GM18508 (cell line): ENCODE measurements at regions not wholly inside any gene's neighbourhood (a gene's known extent, or its start where the extent isn't known, plus 50 kb on each side); places are given as distances from the start of the nearest gene placed in this dataset.

Experiments
- ATAC-seq: cut with Tn5 transposase; IDR thresholded peaks from one replicate; pipeline ENCODE4 v1.9.1; 2021; ENCODE audit warnings: moderate number of reproducible peaks; ENCODE audit not compliant: insufficient read depth, unreplicated experiment

DNA sequence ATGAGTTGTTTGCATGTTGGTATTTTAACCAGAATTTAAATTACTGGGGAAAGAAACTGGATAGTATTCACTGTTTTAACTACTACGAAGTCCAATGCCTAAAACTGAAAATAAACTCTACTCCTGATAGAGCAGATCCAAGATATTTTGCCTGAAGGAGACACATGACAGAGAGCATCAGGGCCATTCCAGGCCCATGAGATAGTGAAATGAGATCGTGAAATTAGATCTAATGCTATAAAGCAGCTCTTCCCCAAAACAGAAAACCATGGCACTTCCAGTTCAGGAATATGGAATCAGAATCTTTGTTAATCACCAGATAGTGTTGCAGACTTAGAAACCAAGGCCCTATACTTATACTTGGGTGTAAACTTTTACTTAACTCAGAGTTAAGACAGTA lies 124.3 kb upstream of the CACNA2D1 start:
- ATAC-seq, result no peak

DNA sequence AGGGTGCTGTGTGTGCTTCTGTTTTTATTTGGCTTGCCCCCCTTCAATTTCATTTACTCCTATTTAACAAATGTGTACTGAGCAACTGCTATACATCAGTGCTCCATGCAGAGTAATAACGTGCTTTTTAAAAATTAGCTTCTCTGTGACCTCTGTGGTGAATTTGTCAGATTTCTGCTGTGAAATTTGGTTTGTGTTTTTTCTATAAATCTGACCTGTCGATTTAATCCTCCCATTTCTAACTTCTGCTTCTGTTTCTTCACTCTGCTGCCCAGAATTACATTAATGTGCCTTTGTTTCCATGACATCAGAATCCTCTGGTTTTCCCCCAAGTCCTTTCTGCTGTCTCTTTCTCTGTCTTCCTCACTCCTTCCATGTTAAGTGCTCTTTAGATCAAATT lies 123.8 kb upstream of the CACNA2D1 start:
- ATAC-seq, result no peak

DNA sequence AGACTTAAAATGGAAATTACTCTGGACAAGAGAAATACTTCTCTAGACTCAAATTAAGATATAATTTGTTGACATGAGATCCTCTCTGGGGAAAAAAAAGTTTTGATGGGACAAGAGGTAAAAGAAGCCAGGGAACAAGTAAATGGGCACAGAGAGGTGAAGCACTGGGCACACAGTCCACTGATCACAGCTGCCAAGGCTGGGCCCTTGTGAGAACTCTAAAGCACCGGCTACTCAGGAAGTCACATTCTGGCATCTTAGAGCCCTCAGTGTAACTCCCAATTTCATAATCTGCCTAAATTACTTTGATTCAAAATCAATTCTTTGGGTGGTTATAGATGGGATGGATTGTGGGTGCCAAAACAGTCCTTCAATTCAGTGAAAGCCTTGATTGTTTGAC lies 123.2 kb upstream of the CACNA2D1 start:
- no peak for ATAC-seq

DNA sequence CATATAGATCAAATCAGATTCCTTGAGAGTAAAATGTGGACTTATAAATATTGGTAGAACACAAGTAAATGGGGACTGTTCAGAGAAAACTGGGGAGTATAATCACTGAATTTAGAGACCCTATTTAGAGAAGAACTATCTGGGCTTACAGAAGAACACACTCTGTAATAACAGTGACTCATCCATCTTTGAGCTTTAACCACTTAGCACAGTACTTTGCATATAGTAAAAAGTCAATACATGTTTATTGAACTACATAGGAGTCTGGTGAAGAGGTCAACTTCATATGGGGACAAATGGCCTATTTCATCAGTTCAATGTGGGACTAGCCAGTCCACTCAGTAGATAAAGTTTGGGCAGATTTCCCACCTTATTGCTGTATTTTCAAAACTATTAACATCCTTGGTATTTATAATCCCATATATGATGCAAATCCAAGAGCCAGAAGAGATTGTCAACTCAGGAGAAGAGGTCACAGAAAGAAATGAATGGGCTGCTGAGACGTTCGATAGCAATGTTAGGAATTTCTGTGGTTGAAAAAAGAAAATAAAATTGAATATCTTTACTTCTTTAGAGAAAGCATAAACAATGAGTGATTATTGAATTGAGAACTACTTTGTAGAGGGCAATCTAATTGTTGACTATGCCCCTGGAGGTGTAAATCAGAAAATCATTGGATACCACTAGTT lies 119.3 kb upstream of the CACNA2D1 start:
- ATAC-seq, result no peak

DNA sequence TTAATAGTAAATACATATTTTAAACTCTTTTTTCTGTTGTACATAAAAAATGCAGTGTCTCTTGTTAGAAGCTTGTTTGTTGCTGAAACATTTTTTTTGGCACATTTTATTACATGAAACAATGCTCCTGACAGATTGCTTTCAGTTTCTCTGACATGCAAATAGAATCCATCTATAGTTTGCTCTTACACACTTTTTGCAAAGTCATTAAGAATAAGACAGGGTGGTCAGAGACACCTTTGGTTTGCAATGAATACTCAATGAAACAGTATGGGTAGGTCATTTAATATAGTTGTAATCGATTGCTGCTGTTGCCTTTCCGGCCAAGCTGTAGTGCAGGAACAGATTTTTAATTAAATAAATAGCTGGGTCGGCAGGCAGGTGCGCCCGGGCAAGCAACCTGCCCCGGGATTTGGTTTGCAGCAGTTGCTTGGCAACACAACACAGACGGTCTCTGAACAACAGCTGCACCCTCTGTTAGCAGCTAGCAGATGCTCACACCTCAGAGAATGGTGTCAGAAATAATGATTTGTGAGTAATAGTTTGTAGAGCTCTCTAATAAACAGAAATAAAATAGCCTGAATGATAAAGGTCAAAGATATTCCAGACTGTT lies 115.7 kb upstream of the CACNA2D1 start:
- no peak for ATAC-seq

DNA sequence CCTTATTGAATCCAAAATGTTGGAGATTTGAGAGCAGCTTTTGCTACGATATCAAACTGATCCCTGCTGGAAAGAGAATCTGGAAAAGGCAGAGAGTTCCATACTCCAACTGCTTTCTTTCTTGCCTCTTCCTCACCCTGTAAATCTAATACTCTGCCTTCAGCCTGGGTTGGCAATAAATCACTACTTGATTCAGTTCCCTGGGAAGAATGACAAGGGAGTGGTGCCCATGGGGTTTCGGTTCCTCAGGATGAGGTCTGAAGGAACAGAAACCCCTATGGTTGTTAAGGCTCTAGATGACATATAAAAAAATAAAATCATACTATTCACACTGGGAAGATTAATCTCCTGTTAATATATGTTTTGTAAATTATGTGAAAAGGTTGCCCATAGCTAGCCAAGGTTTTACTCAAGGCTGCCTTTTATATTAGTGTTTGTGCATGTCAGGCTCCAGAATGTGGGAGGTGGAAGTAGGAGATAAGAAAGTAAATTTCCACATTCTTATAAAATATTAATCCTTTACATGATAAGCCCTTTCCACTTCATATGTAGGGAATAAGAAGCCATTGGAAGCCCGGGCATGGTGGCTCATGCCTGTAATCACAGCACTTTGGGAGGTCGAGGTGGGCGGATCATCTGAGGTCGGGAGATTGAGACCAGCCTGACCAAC lies 106.2 kb upstream of the CACNA2D1 start:
- no peak for ATAC-seq

DNA sequence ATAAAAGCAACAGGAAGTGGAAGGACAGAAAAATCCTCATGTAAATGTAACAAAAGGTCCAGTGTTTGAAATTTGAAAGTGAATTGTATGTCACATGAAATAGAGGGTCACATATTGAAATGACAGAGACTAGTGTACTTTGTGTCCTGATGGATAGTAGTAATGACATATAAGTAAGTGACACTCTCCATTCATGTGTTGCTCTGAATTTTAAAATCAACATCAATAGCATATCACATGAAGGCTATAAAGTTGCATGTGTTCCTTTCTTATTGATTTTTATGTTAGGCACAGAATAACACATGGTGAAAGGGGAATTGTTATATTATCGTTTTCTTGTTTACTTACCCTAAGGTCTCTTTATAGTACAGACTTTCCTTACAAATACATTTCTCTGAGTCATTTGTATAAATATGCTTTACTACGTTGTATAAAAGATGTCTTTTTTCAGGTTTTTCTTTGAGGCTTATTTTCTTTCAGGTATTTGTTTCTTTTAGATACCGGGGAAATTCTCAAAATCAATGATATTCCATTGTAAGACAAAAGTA lies 104.6 kb upstream of the CACNA2D1 start:
- ATAC-seq, result no peak

DNA sequence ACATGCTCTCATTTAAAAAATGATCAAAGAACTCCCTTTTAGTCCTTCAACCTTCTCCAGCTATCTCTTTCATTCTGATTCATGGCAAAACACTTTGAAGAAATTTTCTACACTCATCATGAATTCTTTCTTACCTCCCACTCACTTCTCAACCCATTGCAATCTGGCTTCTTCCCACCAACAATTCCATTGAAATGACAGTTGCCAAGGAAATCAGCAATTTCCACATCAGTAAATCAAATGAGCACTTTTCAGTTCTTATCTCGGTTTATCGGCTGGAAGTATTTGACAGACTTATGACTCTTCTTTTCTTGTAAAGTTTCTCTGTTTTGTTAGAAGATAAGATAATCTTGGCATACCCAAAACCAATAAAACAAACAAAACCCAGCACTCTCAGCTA lies 99.1 kb upstream of the CACNA2D1 start:
- ATAC-seq, result no peak

DNA sequence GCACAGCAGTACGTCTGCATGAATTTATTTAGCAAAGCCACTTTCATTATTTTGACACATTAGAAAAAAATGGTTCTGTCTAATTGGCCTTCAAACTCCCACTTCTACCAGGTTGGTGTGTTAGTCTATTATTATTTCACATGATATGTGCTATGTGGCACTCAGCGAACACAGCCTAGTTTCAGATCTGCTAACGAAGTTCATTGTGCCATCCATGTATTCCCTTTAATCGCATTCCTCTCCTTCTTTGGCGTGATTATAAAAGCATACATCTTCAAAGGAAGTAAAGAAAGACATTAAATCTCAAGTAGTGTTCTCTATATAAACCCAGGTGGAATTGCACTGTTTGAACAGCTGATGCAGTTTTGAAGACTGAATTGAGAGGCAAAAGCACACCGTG lies 96.4 kb upstream of the CACNA2D1 start:
- no peak for ATAC-seq

DNA sequence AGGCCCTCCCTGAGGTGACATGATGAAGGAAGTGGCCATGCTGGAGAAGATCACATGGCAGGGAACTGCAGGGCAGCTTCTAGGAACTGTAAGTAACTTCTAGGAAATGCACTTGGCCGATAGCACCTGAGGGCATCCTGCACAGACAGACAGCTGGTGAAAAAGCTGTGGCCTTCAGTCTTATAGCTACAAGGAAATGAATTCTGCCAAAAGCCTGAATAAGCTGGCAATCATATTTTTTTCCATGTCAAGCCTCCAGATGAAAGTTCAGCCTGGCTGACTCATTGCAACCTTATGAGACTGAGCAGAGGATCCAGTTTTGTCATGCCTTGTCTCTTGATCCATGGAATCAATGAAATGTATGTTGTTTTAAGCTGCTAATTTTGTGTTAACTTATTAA lies 91.1 kb upstream of the CACNA2D1 start:
- no peak for ATAC-seq

DNA sequence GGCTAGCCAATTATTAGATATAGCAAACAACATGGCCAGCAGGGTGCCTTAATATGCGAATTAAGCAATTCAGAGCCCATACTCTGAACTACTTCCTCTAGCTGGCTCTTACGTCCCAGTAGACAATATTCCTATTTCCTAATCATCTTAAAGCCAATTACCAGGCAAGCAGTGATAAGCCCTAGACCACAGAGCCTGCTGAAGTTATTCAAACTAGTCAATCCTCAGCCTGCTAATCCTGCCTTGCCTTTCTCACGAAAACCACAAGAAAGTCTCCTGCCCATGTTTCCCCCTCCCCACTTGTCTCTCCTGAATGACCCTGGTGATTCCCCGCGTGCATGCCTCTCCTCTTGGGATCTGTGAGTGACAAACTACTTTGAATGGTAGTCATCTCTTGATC lies 86.8 kb upstream of the CACNA2D1 start:
- no peak for ATAC-seq

DNA sequence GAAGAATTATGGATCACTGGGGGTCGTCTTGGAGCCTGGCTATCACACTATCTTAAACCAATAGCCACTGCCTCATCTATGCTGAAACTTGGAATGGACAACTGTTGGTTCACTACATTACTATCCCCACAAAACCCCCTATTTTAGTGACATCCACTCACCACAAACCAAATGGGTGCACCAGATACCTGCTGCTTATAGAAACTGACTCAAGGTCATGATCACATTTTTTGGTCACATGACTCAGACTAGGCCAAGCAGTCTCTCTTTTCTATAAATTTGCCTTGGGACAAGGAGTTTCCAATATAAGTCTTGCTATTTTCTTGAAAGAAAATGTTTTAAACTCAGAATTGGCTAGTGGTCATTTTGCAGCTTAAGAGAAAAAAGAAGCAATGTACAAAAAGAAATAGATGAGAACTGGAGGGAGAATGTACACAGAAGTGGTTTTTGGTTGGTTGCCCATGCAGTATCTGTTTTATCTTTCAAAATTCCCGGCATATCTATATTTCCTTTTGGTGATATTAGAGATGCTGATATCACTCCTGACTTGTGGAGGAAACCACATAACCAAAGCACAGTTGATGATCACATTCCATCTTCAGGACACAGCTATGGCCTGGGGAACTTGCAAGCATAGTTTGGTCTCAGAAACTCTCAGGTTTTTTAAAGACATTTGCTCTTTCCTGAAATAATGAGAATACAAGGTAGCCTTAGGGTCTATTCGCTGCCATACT lies 85.2 kb upstream of the CACNA2D1 start:
- no peak for ATAC-seq

DNA sequence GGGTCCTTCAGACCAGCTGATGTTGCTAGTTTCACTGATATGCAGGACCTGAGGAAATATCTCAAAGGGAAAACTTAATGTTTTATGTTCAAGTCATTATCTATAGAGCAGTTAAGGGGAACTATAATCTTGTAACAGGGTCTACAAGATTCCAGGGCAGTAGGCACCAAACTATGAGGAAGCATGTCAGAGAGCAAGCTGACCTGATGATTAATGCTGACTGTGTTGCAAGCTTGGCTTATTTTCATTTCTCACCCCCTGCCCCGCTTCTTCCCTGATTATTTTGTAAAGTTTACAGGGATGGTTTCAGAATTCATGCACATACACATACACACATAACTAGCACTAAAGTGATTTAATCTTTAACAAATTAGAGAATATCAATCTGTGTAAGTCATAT lies 84.3 kb upstream of the CACNA2D1 start:
- ATAC-seq, result no peak

DNA sequence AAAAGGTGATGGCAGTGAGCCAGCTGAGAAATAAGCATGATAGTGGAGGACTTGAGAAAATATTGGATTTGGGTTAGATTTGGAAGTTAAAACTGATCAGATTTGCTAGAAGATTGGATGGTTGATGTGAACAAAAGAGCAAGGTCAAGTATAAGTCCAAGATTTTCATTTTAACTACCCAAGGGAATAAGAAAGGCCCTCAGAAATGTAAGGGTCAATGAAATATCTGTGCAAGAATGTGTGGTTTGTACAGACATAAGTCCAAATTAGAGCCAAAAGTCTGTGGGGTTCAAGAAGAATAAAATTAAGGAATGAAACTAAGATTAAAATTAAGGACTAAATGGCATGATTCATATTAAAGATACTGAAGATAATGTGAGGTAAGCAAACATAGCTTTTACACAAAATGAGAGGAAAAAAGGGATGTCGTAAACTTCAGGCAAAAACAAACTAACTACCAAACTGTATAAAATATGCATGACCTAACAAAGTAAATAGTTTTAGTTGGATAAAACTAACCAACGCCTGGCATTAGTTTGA lies 78.4 kb upstream of the CACNA2D1 start:
- ATAC-seq, result no peak

DNA sequence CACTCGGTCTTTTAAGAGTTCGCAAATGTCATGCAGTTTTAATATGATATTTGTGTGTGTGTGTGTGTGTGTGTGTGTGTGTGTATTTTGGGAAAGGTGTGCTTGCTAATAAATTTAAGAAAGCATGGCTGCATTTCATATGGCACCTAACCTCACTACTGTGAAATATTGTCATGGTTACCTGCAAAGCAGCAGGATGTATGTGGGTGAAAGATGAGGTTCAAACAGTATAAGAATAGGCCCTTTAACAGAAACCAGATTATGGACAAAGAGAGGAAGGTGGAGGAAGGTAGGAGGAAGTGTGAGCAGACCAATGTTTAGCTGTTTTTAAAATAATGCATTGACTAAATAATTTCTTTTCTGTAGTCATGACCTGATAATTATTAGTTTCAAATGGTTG lies 73.5 kb upstream of the CACNA2D1 start:
- no peak for ATAC-seq

DNA sequence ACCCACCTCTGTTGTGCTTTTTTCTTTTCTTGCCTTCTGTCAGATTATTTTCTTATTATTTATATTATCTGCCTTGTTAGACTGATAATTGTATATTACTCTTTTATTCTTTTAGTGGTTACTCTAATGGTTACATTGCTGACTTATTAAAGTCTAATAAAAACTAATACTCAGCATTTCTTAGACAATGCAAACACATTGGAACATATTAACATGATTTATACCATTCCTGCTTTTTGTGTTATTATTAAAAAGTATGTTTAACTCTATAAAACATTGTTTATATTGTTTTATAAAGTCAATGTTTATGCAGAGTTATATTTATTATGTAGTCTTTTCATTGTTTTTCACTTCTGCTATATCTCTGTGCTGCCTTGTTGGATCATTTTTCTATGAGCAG lies 68.0 kb upstream of the CACNA2D1 start:
- no peak for ATAC-seq

DNA sequence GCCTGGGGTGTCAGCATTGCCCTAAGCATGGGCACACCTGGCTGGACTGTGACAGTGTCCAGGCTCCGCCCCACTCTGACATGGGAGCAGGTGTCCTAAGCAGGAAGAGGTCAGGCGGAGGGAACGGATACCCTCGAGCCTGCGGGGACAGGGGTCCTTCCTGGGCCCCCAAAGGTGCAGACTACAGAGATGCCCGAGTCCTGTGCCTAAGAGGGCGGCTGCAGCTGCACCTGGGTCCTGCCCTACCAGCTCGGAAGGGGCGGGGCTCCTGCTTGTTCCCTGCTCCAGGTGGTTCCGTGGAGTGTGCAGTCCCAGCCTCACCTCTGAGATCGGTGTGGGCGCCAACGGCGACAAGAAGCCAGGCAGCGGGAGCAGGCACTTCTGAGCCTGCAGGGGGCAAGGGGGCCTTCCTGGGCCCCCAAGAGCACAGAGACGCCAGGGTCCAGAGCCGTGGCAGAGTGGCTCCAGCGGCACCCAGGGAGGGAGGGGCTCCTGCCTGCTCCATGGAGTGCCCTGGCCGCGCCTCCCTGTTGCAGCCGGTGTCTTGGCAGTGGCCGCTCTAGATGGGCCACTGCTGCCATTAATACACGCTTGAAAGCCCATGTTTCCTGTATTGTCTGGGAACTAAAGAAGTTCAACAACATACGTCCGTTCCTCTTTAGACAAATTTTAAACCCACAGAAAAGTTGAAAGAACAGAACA lies 64.5 kb upstream of the CACNA2D1 start:
- ATAC-seq, result no peak

DNA sequence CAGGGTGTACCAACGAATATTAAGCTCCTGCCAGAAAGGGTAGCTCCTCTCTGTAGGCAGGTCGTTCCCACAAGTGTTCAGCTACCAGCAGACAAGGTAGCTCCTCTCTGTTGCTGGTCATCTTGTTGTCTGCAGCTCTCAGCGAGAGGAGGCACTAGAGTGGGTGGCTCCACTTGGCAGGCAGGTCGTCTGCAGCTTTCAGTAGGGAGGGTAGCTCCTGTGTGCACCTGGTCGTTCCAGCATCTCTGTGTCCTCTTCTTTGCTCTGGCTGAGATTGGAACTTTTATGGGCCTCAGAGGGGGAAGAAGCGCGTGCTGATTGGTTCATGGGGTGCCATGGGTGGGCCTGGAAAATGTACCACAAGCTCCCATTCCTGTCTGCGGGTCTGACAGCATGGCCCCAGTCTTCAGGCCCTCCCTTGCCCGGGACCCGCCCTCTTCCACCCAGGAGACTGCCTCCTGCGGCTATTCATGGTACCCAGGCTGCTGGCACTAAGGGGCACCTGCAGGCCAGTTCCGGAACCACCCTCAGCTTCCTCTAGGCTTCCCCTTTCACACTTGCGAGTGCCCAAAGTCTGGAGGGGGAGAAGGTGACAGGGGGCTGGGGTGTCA lies 63.9 kb upstream of the CACNA2D1 start:
- ATAC-seq, result no peak

DNA sequence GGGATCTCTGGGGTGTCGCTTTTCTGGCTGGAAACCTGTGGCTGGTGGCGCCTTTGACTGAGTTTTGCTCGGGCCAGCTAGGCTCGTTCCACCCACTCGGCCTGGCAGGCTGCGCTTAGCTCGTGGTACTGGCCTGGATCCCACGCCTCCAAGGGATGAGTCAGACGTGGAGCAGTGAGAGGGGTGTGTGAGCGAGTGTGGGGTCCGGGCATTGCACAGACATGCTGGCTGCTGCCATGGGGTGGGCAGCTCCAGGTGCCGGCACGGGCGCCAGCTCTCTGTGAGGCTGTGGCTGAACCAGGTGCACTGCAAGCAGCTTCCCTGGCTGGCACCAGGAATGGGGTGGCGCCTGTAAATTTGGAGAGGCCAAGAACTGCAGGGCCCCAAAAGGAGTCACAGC lies 63.1 kb upstream of the CACNA2D1 start:
- ATAC-seq, result no peak

DNA sequence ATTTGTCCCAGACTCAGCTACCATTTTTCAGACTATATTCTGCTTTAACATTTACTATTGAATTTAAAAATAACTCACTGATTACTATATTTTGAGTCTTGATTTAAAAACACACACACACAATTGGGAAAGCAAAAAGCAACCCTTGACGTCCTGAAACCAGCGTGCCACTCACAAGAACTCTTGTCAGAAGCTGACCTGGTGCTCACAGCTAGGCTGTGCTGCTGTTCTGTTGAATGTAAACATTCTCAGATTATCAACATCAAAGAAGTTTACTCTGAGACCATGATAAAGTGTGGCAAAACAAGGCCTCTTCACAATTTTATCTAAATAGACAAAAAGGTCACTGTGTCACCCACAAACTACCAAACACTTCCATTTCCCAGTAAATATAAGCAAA lies 62.6 kb upstream of the CACNA2D1 start:
- ATAC-seq, result no peak
